Activated CD4-positive, CD25-positive, alpha-beta regulatory T cell treated with anti-CD3 and anti-CD28 coated beads, Interleukin-2, amount 50 U/mL, for 72 hours (primary cell): ENCODE measurements at regions not wholly inside any gene's neighbourhood (a gene's known extent, or its start where the extent isn't known, plus 50 kb on each side); places are given as distances from the start of the nearest gene placed in this dataset.

Experiments used
- DNase-seq: peaks from one replicate; pipeline ENCODE4 v3.0.0; 2021

GRCh38 chr15:53397041-53397616 lies 362.3 kb downstream of the WDR72 start:
- no peak for DNase-seq

- no peak for DNase-seq
Measured at GRCh38 chr15:53395871-53396270, 363.6 kb downstream of the WDR72 start.

GRCh38 chr15:53390549-53390948 lies 368.9 kb downstream of the WDR72 start:
- no peak for DNase-seq

GRCh38 chr15:53389271-53390037 lies 370.0 kb downstream of the WDR72 start:
- DNase-seq, result no peak

GRCh38 chr15:53384417-53384816 lies 375.0 kb downstream of the WDR72 start:
- DNase-seq, result no peak

- no peak for DNase-seq
Measured at GRCh38 chr15:53378096-53378800, 381.2 kb downstream of the WDR72 start.

GRCh38 chr15:53367740-53368139 lies 391.7 kb downstream of the WDR72 start:
- no peak for DNase-seq

GRCh38 chr15:53360881-53361280 lies 398.6 kb downstream of the WDR72 start:
- DNase-seq, result no peak

GRCh38 chr15:53359038-53359437 lies 400.4 kb downstream of the WDR72 start:
- no peak for DNase-seq

GRCh38 chr15:53354874-53355273 lies 404.6 kb downstream of the WDR72 start:
- no peak for DNase-seq

- DNase-seq, result no peak
Measured at GRCh38 chr15:53351373-53351772, 408.1 kb downstream of the WDR72 start.

- DNase-seq, result no peak
Measured at GRCh38 chr15:53346583-53346982, 412.9 kb downstream of the WDR72 start.

- no peak for DNase-seq
Measured at GRCh38 chr15:53331328-53332190, 427.9 kb downstream of the WDR72 start.

- no peak for DNase-seq
Measured at GRCh38 chr15:53328341-53328740, 431.1 kb downstream of the WDR72 start.

GRCh38 chr15:53324061-53324460 lies 435.4 kb downstream of the WDR72 start:
- DNase-seq, result no peak

GRCh38 chr15:53323191-53323590 lies 436.3 kb downstream of the WDR72 start:
- DNase-seq, result no peak

GRCh38 chr15:53320816-53321215 lies 438.6 kb downstream of the WDR72 start:
- no peak for DNase-seq

GRCh38 chr15:53312707-53313106 lies 446.8 kb downstream of the WDR72 start:
- DNase-seq, result no peak

- no peak for DNase-seq
Measured at GRCh38 chr15:53310709-53311108, 448.8 kb downstream of the WDR72 start.

- no peak for DNase-seq
Measured at GRCh38 chr15:53307952-53308624, 451.4 kb downstream of the WDR72 start.

- no peak for DNase-seq
Measured at GRCh38 chr15:53305554-53305953, 453.9 kb downstream of the WDR72 start.

GRCh38 chr15:53305101-53305500 lies 454.4 kb downstream of the WDR72 start:
- DNase-seq, result no peak

- DNase-seq, result no peak
Measured at GRCh38 chr15:53297828-53298227, 461.6 kb downstream of the WDR72 start.
